Astrocyte (in vitro differentiated cells and primary cell): ENCODE measurements at regions not wholly inside any gene's neighbourhood (a gene's known extent, or its start where the extent isn't known, plus 50 kb on each side); places are given as distances from the start of the nearest gene placed in this dataset.
A peak's percentile ranks its signal among the peaks of the same experiment; 100 is the strongest.
"Not testable (repeated sequence)": the region's sequence is repeated elsewhere in the genome, so short reads cannot be mapped to it uniquely, and the experiment has no call there.

ENCODE experiments used
- DNase-seq: peaks from one replicate; pipeline ENCODE4 v3.0.0-alpha.2; 2010; ENCODE audit warnings: low read depth
- FAIRE-seq: peaks from 2 replicates; lab custom pipeline; 2011; peaks lifted over from hg19 to GRCh38; lab: Jason Lieb, UNC
- H2AFZ ChIP-seq: 2 replicates; pipeline ENCODE4 v1.6.0; 2012; ENCODE audit warnings: low read depth, low read length, inconsistent platforms
- H3K27ac ChIP-seq: 2 replicates; pipeline ENCODE4 v1.5.1; 2011; ENCODE audit warnings: low read depth, low read length, inconsistent platforms
- H3K27me3 ChIP-seq: 2 replicates; pipeline ENCODE4 v1.6.0; 2011; ENCODE audit warnings: low read length, inconsistent platforms; ENCODE audit not compliant: insufficient read depth
- H3K36me3 ChIP-seq: 2 replicates; pipeline ENCODE4 v1.5.1; 2011; ENCODE audit warnings: low read length, inconsistent platforms; ENCODE audit not compliant: insufficient read depth
- H3K4me1 ChIP-seq: 2 replicates; pipeline ENCODE4 v1.5.1; 2011; ENCODE audit warnings: low read length, inconsistent platforms; ENCODE audit not compliant: insufficient read depth
- H3K4me2 ChIP-seq: 2 replicates; pipeline ENCODE4 v1.6.0; 2012; ENCODE audit warnings: low read length, inconsistent platforms
- H3K4me3 ChIP-seq: 2 replicates; pipeline ENCODE4 v1.5.1; 2011; ENCODE audit warnings: low read depth, mild to moderate bottlenecking, low read length, inconsistent platforms; ENCODE audit not compliant: insufficient read depth
- H3K79me2 ChIP-seq: 2 replicates; pipeline ENCODE4 v1.6.0; 2012; ENCODE audit warnings: mild to moderate bottlenecking, low read length, inconsistent platforms; ENCODE audit not compliant: insufficient read depth
- H3K9ac ChIP-seq: 2 replicates; pipeline ENCODE4 v1.6.0; 2012; ENCODE audit warnings: mild to moderate bottlenecking, low read length, inconsistent platforms
- H3K9me3 ChIP-seq: 2 replicates; pipeline ENCODE4 v1.5.1; 2012; ENCODE audit warnings: low read depth, mild to moderate bottlenecking, low read length, inconsistent platforms; ENCODE audit not compliant: insufficient read depth
- H4K20me1 ChIP-seq: 2 replicates; pipeline ENCODE4 v1.6.0; 2012; ENCODE audit warnings: low read length, inconsistent platforms; ENCODE audit not compliant: insufficient read depth
- H3K27ac Mint-ChIP-seq: one replicate; pipeline ENCODE4 v1.8.0; 2021; ENCODE audit warnings: mild to moderate bottlenecking, mixed read lengths; ENCODE audit not compliant: unreplicated experiment
- H3K27me3 Mint-ChIP-seq: one replicate; pipeline ENCODE4 v1.8.0; 2021; ENCODE audit warnings: low read depth, mixed read lengths; ENCODE audit not compliant: unreplicated experiment
- H3K36me3 Mint-ChIP-seq: one replicate; pipeline ENCODE4 v1.8.0; 2021; ENCODE audit warnings: low read depth, mixed read lengths; ENCODE audit not compliant: unreplicated experiment
- H3K4me1 Mint-ChIP-seq: one replicate; pipeline ENCODE4 v1.8.0; 2021; ENCODE audit warnings: low read depth, mixed read lengths; ENCODE audit not compliant: unreplicated experiment
- H3K4me3 Mint-ChIP-seq: one replicate; pipeline ENCODE4 v1.8.0; 2021; ENCODE audit warnings: mild to moderate bottlenecking, moderate library complexity, mixed read lengths; ENCODE audit not compliant: unreplicated experiment
- H3K9me3 Mint-ChIP-seq: one replicate; pipeline ENCODE4 v1.8.0; 2021; ENCODE audit warnings: mild to moderate bottlenecking, mixed read lengths; ENCODE audit not compliant: unreplicated experiment
- CTCF ChIP-seq: IDR thresholded peaks from 2 replicates; pipeline ENCODE4 v1.5.1; 2011; ENCODE audit warnings: low read depth, mild to moderate bottlenecking, inconsistent platforms, low read length, moderate library complexity; ENCODE audit not compliant: insufficient read depth
- EZH2 ChIP-seq: IDR thresholded peaks from 2 replicates; pipeline ENCODE4 v1.6.1; 2012; ENCODE audit warnings: mild to moderate bottlenecking, low read length, inconsistent platforms; ENCODE audit not compliant: insufficient read depth

- not testable (repeated sequence) for H3K27ac ChIP-seq, H3K9ac ChIP-seq, H3K27me3 ChIP-seq, H3K27ac Mint-ChIP-seq, H3K36me3 Mint-ChIP-seq, H4K20me1 ChIP-seq, H3K4me3 Mint-ChIP-seq, H3K79me2 ChIP-seq, H3K9me3 ChIP-seq, H3K36me3 ChIP-seq, H3K27me3 Mint-ChIP-seq, H3K9me3 Mint-ChIP-seq, H3K4me3 ChIP-seq, H3K4me1 ChIP-seq, H2AFZ ChIP-seq
- peaks cover 20% of the 10 kb centered on the region for H3K4me1 Mint-ChIP-seq
- H3K4me2 ChIP-seq, result peak overlapping the region; percentile 5
- TF ChIP-seq CTCF, result peak; percentile 11
- DNase-seq (peak; percentile 40), FAIRE-seq (peak; percentile 80)
These were observed 122.7 kb upstream of the PARD3 start for GRCh38 chr10:34937643-34938398.

DNA sequence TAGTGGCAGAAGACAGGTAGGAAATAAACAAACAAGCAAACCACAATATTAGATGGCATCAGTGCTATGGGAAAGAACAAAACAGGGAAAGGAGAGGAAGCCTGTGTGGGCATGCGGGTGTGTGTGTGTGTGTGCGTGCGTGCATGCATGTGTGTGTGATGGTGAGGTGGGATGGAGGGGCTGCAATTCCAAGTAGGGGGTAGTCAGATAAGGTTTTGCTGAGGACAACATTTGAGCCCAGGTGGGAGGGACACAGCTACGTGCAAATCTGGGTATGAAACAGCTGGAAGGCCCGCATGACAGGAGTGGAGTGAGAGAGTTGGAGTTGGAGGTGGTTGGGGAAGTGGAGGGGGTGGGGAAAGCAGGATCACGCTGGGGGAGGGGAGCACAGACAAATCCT is 121.0 kb upstream of the PARD3 start:
- no peak for DNase-seq
- Histone ChIP-seq H3K9me3 (no peaks in the 10 kb centered on the region), H3K9ac (no peak overlapping the region), H3K4me2 (no peak overlapping the region), H3K79me2 (no peaks in the 10 kb centered on the region), H3K27me3 (peaks cover 2% of the 10 kb centered on the region), H3K4me1 (no peaks in the 10 kb centered on the region), H3K36me3 (no peaks in the 10 kb centered on the region), H3K4me3 (no peak overlapping the region), H2AFZ (no peak overlapping the region), H4K20me1 (no peaks in the 10 kb centered on the region), H3K27ac (no peak overlapping the region)
- H3K4me1 Mint-ChIP-seq, result peaks cover 12% of the 10 kb centered on the region
- TF ChIP-seq CTCF (no peak), EZH2 (no peak)
- H3K36me3 Mint-ChIP-seq, result no peaks in the 10 kb centered on the region
- peaks cover 5% of the 10 kb centered on the region for H3K27me3 Mint-ChIP-seq
- H3K27ac Mint-ChIP-seq, result no peak overlapping the region
- no peak overlapping the region for H3K4me3 Mint-ChIP-seq
- no peaks in the 10 kb centered on the region for H3K9me3 Mint-ChIP-seq
- no peak for FAIRE-seq

DNA sequence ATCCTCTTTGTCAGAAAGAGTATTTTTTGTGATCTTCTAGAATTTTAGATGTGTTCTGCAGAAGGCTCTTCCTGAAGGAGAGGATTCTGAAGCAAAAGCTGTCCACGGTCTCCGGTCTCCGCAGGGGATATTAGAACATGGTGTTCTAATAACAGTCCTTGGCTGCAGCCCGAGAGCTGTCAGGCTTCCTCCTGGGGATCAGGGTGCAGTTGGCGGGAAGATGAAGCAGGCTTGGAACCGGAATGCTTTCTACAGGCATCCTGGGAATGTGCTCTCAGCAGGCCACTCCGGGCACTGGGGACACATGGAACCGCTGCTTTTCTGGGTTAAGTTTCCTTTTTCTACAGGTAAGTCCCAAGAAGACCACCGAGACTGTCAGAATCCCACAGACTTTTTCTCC is 118.6 kb upstream of the PARD3 start:
- H3K27ac Mint-ChIP-seq, result no peak overlapping the region
- H3K27ac ChIP-seq, result no peak overlapping the region
- H3K4me3 Mint-ChIP-seq, result no peak overlapping the region

More for the DNA sequence above, 118.6 kb upstream of the PARD3 start:
- TF ChIP-seq EZH2 (no peak), CTCF (no peak)
- H3K36me3 ChIP-seq, result no peaks in the 10 kb centered on the region
- no peak overlapping the region for H3K9ac ChIP-seq
- no peak overlapping the region for H3K4me2 ChIP-seq
- H3K9me3 Mint-ChIP-seq, result no peaks in the 10 kb centered on the region
- H3K27me3 ChIP-seq, result peaks cover 2% of the 10 kb centered on the region
- H3K27me3 Mint-ChIP-seq, result peaks cover 5% of the 10 kb centered on the region
- H4K20me1 ChIP-seq, result no peaks in the 10 kb centered on the region
- no peak overlapping the region for H3K4me3 ChIP-seq
- H2AFZ ChIP-seq, result no peak overlapping the region
- H3K79me2 ChIP-seq, result no peaks in the 10 kb centered on the region
- FAIRE-seq (no peak), DNase-seq (no peak)
- H3K9me3 ChIP-seq, result no peaks in the 10 kb centered on the region
- no peaks in the 10 kb centered on the region for H3K4me1 ChIP-seq
- peaks cover 6% of the 10 kb centered on the region for H3K4me1 Mint-ChIP-seq
- H3K36me3 Mint-ChIP-seq, result no peaks in the 10 kb centered on the region
